ENCODE measurements at regions not wholly inside any gene's neighbourhood (a gene's known extent, or its start where the extent isn't known, plus 50 kb on each side); places are given as distances from the start of the nearest gene placed in this dataset.

DNA sequence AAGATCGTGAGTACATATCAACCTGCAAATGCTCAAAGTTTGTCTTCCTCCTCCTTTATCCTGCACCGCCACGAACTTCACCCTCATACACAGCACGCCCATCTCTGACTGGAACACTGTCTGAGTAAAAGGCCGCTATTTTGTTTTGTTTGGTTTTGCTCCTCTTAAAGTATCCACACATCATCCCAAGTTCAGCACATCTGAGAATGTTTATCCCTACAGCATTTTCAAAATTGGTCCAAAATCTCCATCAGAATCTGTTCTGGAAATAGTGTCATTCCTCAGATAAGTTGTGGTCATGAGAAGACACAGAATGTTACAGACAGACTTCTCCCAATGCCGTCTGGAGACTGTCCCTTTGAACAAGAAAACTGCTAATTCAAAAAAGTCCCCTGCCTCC, 251.6 kb upstream of the ARID1B start:
- TF ChIP-seq, protein P1, sequence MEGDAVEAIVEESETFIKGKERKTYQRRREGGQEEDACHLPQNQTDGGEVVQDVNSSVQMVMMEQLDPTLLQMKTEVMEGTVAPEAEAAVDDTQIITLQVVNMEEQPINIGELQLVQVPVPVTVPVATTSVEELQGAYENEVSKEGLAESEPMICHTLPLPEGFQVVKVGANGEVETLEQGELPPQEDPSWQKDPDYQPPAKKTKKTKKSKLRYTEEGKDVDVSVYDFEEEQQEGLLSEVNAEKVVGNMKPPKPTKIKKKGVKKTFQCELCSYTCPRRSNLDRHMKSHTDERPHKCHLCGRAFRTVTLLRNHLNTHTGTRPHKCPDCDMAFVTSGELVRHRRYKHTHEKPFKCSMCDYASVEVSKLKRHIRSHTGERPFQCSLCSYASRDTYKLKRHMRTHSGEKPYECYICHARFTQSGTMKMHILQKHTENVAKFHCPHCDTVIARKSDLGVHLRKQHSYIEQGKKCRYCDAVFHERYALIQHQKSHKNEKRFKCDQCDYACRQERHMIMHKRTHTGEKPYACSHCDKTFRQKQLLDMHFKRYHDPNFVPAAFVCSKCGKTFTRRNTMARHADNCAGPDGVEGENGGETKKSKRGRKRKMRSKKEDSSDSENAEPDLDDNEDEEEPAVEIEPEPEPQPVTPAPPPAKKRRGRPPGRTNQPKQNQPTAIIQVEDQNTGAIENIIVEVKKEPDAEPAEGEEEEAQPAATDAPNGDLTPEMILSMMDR (IDR thresholded peaks at IDR 0.05; ENCODE audit: insufficient read depth, low read length) = no peak
- TF ChIP-seq POLR2AphosphoS5 (IDR thresholded peaks at IDR 0.05; ENCODE audit: low read depth) (no peak), GABPA (IDR thresholded peaks at IDR 0.05; ENCODE audit: low read depth) (no peak), REST (IDR thresholded peaks at IDR 0.05; ENCODE audit: insufficient replicate concordance, low read depth) (no peak)
